ENCODE measurements at regions not wholly inside any gene's neighbourhood (a gene's known extent, or its start where the extent isn't known, plus 50 kb on each side); places are given as distances from the start of the nearest gene placed in this dataset.

DNA sequence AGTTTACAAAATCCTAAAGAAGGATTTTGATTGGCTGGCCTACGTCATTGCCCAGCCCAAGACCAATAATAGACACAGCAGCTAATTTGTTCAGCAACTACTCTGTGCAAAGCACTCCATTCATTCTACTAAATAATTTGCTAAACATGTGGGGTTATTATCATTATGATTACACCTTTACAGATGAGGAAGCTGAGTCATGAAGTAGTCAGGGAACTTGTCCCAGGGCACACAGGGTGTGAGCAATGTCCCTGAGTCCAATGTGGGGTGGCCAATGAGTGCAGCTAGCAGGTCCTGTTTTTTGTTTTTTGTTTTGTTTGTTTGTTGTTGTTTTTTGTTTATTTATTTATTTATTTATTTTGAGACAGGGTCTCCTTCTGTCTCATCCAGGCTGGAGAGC, 183.6 kb downstream of the ABHD5 start:
- TF ChIP-seq EZH2phosphoT487 (IDR thresholded peaks at IDR 0.05; ENCODE audit: borderline replicate concordance) = no peak
- TF ChIP-seq, protein P1, sequence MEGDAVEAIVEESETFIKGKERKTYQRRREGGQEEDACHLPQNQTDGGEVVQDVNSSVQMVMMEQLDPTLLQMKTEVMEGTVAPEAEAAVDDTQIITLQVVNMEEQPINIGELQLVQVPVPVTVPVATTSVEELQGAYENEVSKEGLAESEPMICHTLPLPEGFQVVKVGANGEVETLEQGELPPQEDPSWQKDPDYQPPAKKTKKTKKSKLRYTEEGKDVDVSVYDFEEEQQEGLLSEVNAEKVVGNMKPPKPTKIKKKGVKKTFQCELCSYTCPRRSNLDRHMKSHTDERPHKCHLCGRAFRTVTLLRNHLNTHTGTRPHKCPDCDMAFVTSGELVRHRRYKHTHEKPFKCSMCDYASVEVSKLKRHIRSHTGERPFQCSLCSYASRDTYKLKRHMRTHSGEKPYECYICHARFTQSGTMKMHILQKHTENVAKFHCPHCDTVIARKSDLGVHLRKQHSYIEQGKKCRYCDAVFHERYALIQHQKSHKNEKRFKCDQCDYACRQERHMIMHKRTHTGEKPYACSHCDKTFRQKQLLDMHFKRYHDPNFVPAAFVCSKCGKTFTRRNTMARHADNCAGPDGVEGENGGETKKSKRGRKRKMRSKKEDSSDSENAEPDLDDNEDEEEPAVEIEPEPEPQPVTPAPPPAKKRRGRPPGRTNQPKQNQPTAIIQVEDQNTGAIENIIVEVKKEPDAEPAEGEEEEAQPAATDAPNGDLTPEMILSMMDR (conservative IDR thresholded peaks at IDR 0.05; ENCODE audit: low read length) = no peak

All from Loucy (cell line).